DMS 273 treated with DMSO at 0.1 percent for 48 hours (cell line): ENCODE measurements at regions not wholly inside any gene's neighbourhood (a gene's known extent, or its start where the extent isn't known, plus 50 kb on each side); places are given as distances from the start of the nearest gene placed in this dataset.
A peak's percentile ranks its signal among the peaks of the same experiment; 100 is the strongest.

Source experiments
- DNase-seq: peaks from one replicate; lab custom pipeline; 2025; lab: John Stamatoyannopoulos, UW

GRCh38 chr12:124517260-124518050 is 50.0 kb downstream of the NCOR2 start:
- DNase-seq = peak; percentile 55

GRCh38 chr12:124516850-124517249 is 50.6 kb downstream of the NCOR2 start:
- no peak for DNase-seq

- DNase-seq = no peak
These were observed 51.4 kb downstream of the NCOR2 start for GRCh38 chr12:124515981-124516380.

- no peak for DNase-seq
These were observed 52.1 kb downstream of the NCOR2 start for GRCh38 chr12:124514996-124515932.

- DNase-seq = no peak
These were observed 53.0 kb downstream of the NCOR2 start for GRCh38 chr12:124514145-124514995.

GRCh38 chr12:124513297-124513867 is 54.0 kb downstream of the NCOR2 start:
- DNase-seq = no peak

GRCh38 chr12:124512667-124513296 is 54.6 kb downstream of the NCOR2 start:
- DNase-seq = no peak

- no peak for DNase-seq
These were observed 56.0 kb downstream of the NCOR2 start for GRCh38 chr12:124511259-124511985.

- no peak for DNase-seq
These were observed 57.0 kb downstream of the NCOR2 start for GRCh38 chr12:124510301-124510970.

GRCh38 chr12:124509676-124510300 is 57.6 kb downstream of the NCOR2 start:
- no peak for DNase-seq

- DNase-seq = no peak
These were observed 58.1 kb downstream of the NCOR2 start for GRCh38 chr12:124509300-124509675.

GRCh38 chr12:124508381-124509079 is 58.9 kb downstream of the NCOR2 start:
- DNase-seq = no peak

GRCh38 chr12:124507188-124508109 is 60.0 kb downstream of the NCOR2 start:
- DNase-seq = no peak

GRCh38 chr12:124506832-124507153 is 60.6 kb downstream of the NCOR2 start:
- no peak for DNase-seq

GRCh38 chr12:124506145-124506831 is 61.1 kb downstream of the NCOR2 start:
- peak; percentile 85 for DNase-seq

GRCh38 chr12:124505001-124505818 is 62.2 kb downstream of the NCOR2 start:
- no peak for DNase-seq
